ENCODE measurements at regions not wholly inside any gene's neighbourhood (a gene's known extent, or its start where the extent isn't known, plus 50 kb on each side); places are given as distances from the start of the nearest gene placed in this dataset.

DNA sequence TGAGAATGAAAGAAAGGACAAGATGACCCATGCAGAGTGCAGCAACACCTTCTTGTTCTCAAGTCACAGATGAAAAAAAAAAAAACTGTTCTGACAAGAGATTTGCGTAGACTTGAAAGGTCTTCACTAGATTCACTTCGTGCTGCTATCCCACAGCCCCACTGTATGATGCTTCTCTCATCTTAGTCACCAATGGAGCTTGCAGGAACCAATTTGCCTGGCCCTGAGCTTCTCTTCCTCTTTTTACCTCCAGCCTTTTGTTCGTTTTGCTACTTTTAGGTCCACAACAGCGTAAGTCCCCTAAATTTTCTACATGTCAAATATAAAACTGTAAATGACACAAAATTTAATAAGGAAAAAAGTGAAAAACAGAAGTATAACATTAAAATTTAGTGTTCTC is 107.9 kb upstream of the NAP1L1 start:
- TF ChIP-seq CTCF (IDR thresholded peaks at IDR 0.05) (no peak), POLR2A (IDR thresholded peaks at IDR 0.05) (no peak)

Measured in thyroid gland (tissue), 4 donors.